SK-N-SH (cell line): ENCODE measurements at regions not wholly inside any gene's neighbourhood (a gene's known extent, or its start where the extent isn't known, plus 50 kb on each side); places are given as distances from the start of the nearest gene placed in this dataset.

Experiments
- CTCF ChIA-PET: fragments of 300-600, 350-600 bp; formaldehyde crosslinking; extraction: SDS; loops from one replicate; lab custom pipeline; 2021; lab: Yijun Ruan, JAX
- POLR2A ChIA-PET: fragments of 350-600 bp; sonication (Branson Sonifier 250); formaldehyde crosslinking; extraction: SDS; loops from one replicate; lab custom pipeline; 2020; ENCODE audit warnings: antibody characterized with exemption, inconsistent platforms; lab: Yijun Ruan, JAX
- DNase-seq: peaks from one replicate; pipeline ENCODE4 v3.0.0; 2012
- H2AFZ ChIP-seq: fragments of 200-600 bp; sonication (generic); 2 replicates; pipeline ENCODE4 v1.8.1; 2016; ENCODE audit warnings: antibody characterized with exemption, mild to moderate bottlenecking, low read depth
- H3F3A ChIP-seq: fragments of 200-600 bp; sonication (generic); replicated peaks from 2 replicates; pipeline ENCODE3; 2016; ENCODE audit warnings: antibody characterized with exemption, mild to moderate bottlenecking; ENCODE audit not compliant: insufficient read depth
- H3K27ac ChIP-seq, 2 experiments: fragments of 200-500 bp in 1 of 2; fragments of 200-600 bp in 1 of 2; sonication (Bioruptor generic) in 1 of 2; sonication (generic), shearing (Covaris generic) in 1 of 2; 2 replicates each; pipeline versions ENCODE4 v1.5.1 to v1.6.1; 2014 to 2016; ENCODE audit warnings: low read depth in 2 of 2, inconsistent platforms in 1 of 2, low read length in 1 of 2, mild to moderate bottlenecking in 1 of 2, mixed read lengths in 1 of 2
- H3K27me3 ChIP-seq: fragments of 200-600 bp; sonication (generic), shearing (Covaris generic); 2 replicates; pipeline ENCODE4 v1.6.1; 2016; ENCODE audit warnings: mixed run types; ENCODE audit not compliant: insufficient read depth
- H3K36me3 ChIP-seq, 2 experiments: fragments of 200-500 bp in 1 of 2; fragments of 200-600 bp in 1 of 2; sonication (Bioruptor generic) in 1 of 2; sonication (generic) in 1 of 2; replicated peaks in 1 of 2; 2 replicates each; pipeline versions ENCODE3 to v1.5.1; 2014 to 2016; ENCODE audit warnings: low read length in 1 of 2, mild to moderate bottlenecking in 1 of 2; ENCODE audit not compliant: insufficient read depth in 2 of 2, control insufficient read depth in 1 of 2
- H3K4me1 ChIP-seq, 2 experiments: fragments of 200-500 bp in 1 of 2; fragments of 200-600 bp in 1 of 2; sonication (Bioruptor generic) in 1 of 2; sonication (generic), shearing (Covaris generic) in 1 of 2; 2 replicates each; pipeline versions ENCODE4 v1.5.1 to v1.6.1; 2014 to 2016; ENCODE audit warnings: low read depth in 1 of 2, low read length in 1 of 2, mixed run types in 1 of 2; ENCODE audit not compliant: insufficient read depth in 2 of 2, control insufficient read depth in 1 of 2
- H3K4me2 ChIP-seq: fragments of 200-600 bp; sonication (generic), shearing (Covaris generic); 2 replicates; pipeline ENCODE4 v1.6.1; 2017; ENCODE audit warnings: mixed run types
- H3K4me3 ChIP-seq, 2 experiments: fragments of 200-500 bp in 1 of 2; fragments of 200-600 bp in 1 of 2; sonication (Bioruptor generic) in 1 of 2; sonication (generic), shearing (Covaris generic) in 1 of 2; 2 replicates each; pipeline versions ENCODE4 v1.5.1 to v1.8.1; 2014 to 2016; ENCODE audit warnings: low read depth in 2 of 2, inconsistent platforms in 1 of 2, low read length in 1 of 2, mild to moderate bottlenecking in 1 of 2, mixed read lengths in 1 of 2, moderate library complexity in 1 of 2
- H3K79me2 ChIP-seq: fragments of 200-600 bp; sonication (generic); 2 replicates; pipeline ENCODE4 v1.8.1; 2017; ENCODE audit warnings: mild to moderate bottlenecking; ENCODE audit not compliant: insufficient read depth
- H3K9ac ChIP-seq: fragments of 200-600 bp; sonication (generic); 2 replicates; pipeline ENCODE4 v1.6.1; 2017; ENCODE audit warnings: mixed run types
- H3K9me2 ChIP-seq: fragments of 200-600 bp; sonication (generic); 2 replicates; pipeline ENCODE4 v1.6.1; 2017; ENCODE audit warnings: mixed run types
- H3K9me3 ChIP-seq: fragments of 200-600 bp; sonication (generic); 2 replicates; pipeline ENCODE4 v1.6.1; 2017; ENCODE audit warnings: mixed run types, mild to moderate bottlenecking, moderate library complexity
- H4K20me1 ChIP-seq: fragments of 200-600 bp; sonication (generic); 2 replicates; pipeline ENCODE4 v1.6.1; 2017; ENCODE audit warnings: mild to moderate bottlenecking, mixed run types; ENCODE audit not compliant: insufficient read depth
- CTCF ChIP-seq: fragments of 200-600 bp; sonication (generic); IDR thresholded peaks from 2 replicates; pipeline ENCODE4 v1.6.1; 2017; ENCODE audit warnings: antibody characterized with exemption, mild to moderate bottlenecking, moderate library complexity
- ELF1 ChIP-seq: IDR thresholded peaks from 2 replicates; pipeline ENCODE4 v1.4.0; 2012
- EP300 ChIP-seq, 2 experiments: IDR thresholded peaks; 2 replicates each; pipeline versions ENCODE4 v1.4.0 to v1.6.1; 2012; ENCODE audit warnings: borderline replicate concordance in 1 of 2, low read depth in 1 of 2, low read length in 1 of 2
- FOSL2 ChIP-seq: IDR thresholded peaks from 2 replicates; pipeline ENCODE4 v1.4.0; 2012; ENCODE audit warnings: low read depth, mild to moderate bottlenecking, moderate library complexity, borderline replicate concordance
- GABPA ChIP-seq: IDR thresholded peaks from 2 replicates; pipeline ENCODE4 v1.4.0; 2012; ENCODE audit warnings: low read depth, mild to moderate bottlenecking
- GATA2 ChIP-seq: sonication (generic); formaldehyde crosslinking; IDR thresholded peaks from 2 replicates; pipeline ENCODE4 v1.5.0; 2020; ENCODE audit warnings: mild to moderate bottlenecking, missing genetic modification reagents
- JUND ChIP-seq: IDR thresholded peaks from 2 replicates; pipeline ENCODE4 v1.4.0; 2012
- MXI1 ChIP-seq: IDR thresholded peaks from 2 replicates; pipeline ENCODE4 v1.6.1; 2012; ENCODE audit warnings: mild to moderate bottlenecking, low read depth, low read length, improper control_type of control experiment
- NFIC ChIP-seq: IDR thresholded peaks from 2 replicates; pipeline ENCODE4 v1.4.0; 2012; ENCODE audit warnings: borderline replicate concordance
- PBX3 ChIP-seq: IDR thresholded peaks from 2 replicates; pipeline ENCODE4; 2012
- POLR2AphosphoS5 ChIP-seq: IDR thresholded peaks from 2 replicates; pipeline ENCODE4 v1.6.1; 2012; ENCODE audit warnings: low read depth, low read length
- RCOR1 ChIP-seq: fragments of 150-350 bp; IDR thresholded peaks from 2 replicates; pipeline ENCODE4 v1.6.1; 2017; ENCODE audit warnings: antibody characterized with exemption, low read length
- TCF12 ChIP-seq: IDR thresholded peaks from 2 replicates; pipeline ENCODE4 v1.4.0; 2012
- TEAD4 ChIP-seq: IDR thresholded peaks from 2 replicates; pipeline ENCODE4 v1.4.0; 2012; ENCODE audit warnings: mild to moderate bottlenecking, borderline replicate concordance; ENCODE audit not compliant: insufficient read depth
- WGBS: methylation state at CpG from one replicate; pipeline ENCODE4 v1.1.6; 2017; ENCODE audit warnings: low lambda C conversion rate; 5-methylcytosine and 5-hydroxymethylcytosine counted together
- TF ChIP-seq, protein P1 (sequence below): fragments of 150-350 bp; IDR thresholded peaks from 2 replicates; pipeline ENCODE4 v1.6.1; 2017; ENCODE audit warnings: antibody characterized with exemption, low read length, low read depth, borderline replicate concordance
- TF ChIP-seq, protein P2 (sequence below): IDR thresholded peaks from 2 replicates; pipeline ENCODE4 v1.4.0; 2012; ENCODE audit warnings: low read depth

DNA sequence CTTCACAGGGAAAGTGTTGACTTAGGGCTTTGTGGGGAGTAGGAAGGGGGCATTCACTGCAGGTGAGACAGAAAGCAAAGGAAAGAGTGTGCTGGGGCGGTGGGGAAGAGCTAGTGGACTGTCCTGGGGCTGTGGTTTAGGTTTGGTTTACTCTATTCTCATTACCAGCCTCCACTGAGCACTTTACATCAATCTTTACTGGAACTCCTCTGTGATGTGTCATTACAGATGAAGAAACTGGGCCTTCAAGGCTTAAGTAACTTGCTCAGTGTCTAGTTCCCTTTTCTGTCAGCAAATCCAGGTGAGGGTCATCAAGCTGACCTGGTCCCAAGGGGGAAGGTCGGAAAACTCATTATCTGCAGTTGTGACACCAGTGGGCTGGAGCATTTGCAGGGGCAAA, 120.2 kb upstream of the PFN2 start (continued):
- TF ChIP-seq CTCF = no peak
- TF ChIP-seq POLR2AphosphoS5 = no peak

DNA sequence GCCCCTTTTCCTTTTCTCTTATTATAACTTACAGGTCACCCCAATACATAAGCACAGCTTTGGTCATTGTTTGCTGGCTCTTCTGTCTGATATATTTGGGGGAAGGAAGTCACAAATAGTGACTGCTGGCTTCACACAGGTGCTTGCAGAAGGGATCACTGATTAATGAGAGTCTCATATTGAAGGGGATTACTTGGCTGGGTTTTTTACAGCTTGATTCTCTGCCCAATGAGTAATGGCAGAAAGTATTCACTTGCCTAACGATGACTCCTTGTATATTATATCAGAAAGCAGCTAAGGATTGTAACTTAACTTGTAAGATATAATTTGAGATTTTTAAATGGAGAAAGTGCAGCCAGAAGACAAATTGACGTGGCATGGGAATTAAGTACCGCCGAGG, 119.3 kb upstream of the PFN2 start:
- H3K4me1 ChIP-seq = peaks cover 0 to 5% of the 10 kb centered on the region in 2 experiments; a peak in 1 of 4 replicates
- POLR2A ChIA-PET = no interaction called here

More for the DNA sequence above, 119.3 kb upstream of the PFN2 start:
- Histone ChIP-seq H2AFZ (no peak overlapping the region), H3K9ac (no peak overlapping the region), H3K36me3 (no peaks in the 10 kb centered on the region), H3K4me3 (no peak overlapping the region), H3K4me2 (peak overlapping the region; percentile 27; the same call in 1 of the 2 replicates), H3K9me3 (no peaks in the 10 kb centered on the region), H3F3A (no peaks in the 10 kb centered on the region), H3K9me2 (no peaks in the 10 kb centered on the region), H3K79me2 (no peaks in the 10 kb centered on the region), H3K27me3 (no peaks in the 10 kb centered on the region), H3K27ac (peak overlapping the region; percentile 31 to 44; a peak in 2 of 4 replicates), H4K20me1 (no peaks in the 10 kb centered on the region)
- 14% methylated on average over 4 of the region's 4 CpGs for WGBS
- peak; percentile 94 for TF ChIP-seq PBX3
- peak; percentile 39 to 86; a peak in 2 of 4 replicates for TF ChIP-seq EP300 (IDR thresholded peaks at IDR 0.05; ENCODE audit: borderline replicate concordance in 1 of 2, low read depth in 1 of 2, low read length in 1 of 2)
- peak; percentile 94 for TF ChIP-seq NFIC
- TF ChIP-seq ELF1 = no peak
- no peak for TF ChIP-seq GABPA
- TF ChIP-seq JUND = peak; percentile 77
- TF ChIP-seq, protein P1, sequence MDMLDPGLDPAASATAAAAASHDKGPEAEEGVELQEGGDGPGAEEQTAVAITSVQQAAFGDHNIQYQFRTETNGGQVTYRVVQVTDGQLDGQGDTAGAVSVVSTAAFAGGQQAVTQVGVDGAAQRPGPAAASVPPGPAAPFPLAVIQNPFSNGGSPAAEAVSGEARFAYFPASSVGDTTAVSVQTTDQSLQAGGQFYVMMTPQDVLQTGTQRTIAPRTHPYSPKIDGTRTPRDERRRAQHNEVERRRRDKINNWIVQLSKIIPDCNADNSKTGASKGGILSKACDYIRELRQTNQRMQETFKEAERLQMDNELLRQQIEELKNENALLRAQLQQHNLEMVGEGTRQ = no peak
- TF ChIP-seq POLR2AphosphoS5 = peak; percentile 46; the same call in 1 of the 2 replicates
- no peak for TF ChIP-seq MXI1
- TF ChIP-seq GATA2 (CRISPR knock-in tag) = no peak
- TF ChIP-seq FOSL2 = peak; percentile 75
- peak; percentile 93 for TF ChIP-seq TCF12
- TF ChIP-seq, protein P2, sequence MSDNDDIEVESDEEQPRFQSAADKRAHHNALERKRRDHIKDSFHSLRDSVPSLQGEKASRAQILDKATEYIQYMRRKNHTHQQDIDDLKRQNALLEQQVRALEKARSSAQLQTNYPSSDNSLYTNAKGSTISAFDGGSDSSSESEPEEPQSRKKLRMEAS = 0 out of 2 replicates have a peak, but pooled peaks have one; percentile 29
- no peak for TF ChIP-seq RCOR1
- peak; percentile 62; the same call in 1 of the 2 replicates for TF ChIP-seq TEAD4
- no peak for DNase-seq
- CTCF ChIA-PET = interaction anchor here (0.9 kb wide), 1 partner anchor 17 kb away, joined by 3 read pairs; no protein-coding TSS in a partner anchor
